GM12872 (cell line): ENCODE measurements at regions not wholly inside any gene's neighbourhood (a gene's known extent, or its start where the extent isn't known, plus 50 kb on each side); places are given as distances from the start of the nearest gene placed in this dataset.

Experiments
- CTCF ChIP-seq: IDR thresholded peaks from 3 replicates; pipeline ENCODE4 v1.5.1; 2011; ENCODE audit warnings: low read depth, mild to moderate bottlenecking, low read length, moderate library complexity; ENCODE audit not compliant: insufficient read depth

GRCh38 chr1:10910681-10911489 lies 101.6 kb upstream of the TARDBP start:
- no peak for TF ChIP-seq CTCF

DNA sequence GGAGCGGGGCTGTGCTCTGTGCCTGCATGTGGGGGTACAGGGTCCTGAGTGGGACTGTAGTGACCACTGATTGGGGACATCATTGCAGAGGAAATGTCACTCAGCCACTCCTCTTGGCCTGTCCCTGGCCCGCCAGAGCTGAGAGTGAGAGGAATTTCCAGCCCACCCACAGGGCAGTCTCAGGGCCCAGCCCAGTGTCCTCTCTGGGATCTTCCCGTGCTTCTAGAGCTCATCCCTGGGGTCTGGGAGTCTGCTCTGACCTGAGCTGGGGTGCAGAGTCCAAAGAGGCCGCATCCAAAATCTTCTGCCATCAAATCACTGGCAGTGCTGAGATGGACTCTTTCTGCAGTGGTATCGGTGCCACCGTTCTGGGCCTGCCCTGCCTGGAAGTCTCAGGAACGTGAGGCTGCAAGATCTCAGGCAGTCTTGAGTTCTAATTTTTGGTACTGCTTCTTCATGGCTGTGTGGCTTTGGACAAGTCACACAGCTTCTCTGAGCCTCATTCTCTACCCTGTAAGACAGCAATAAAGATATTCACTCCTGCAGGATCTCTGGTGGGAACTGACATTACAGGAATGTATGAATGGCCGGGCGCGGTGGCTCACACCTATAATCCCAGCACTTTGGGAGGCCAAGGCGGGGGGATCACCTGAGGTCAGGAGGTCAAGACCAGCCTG lies 100.8 kb upstream of the TARDBP start:
- TF ChIP-seq CTCF = no peak

DNA sequence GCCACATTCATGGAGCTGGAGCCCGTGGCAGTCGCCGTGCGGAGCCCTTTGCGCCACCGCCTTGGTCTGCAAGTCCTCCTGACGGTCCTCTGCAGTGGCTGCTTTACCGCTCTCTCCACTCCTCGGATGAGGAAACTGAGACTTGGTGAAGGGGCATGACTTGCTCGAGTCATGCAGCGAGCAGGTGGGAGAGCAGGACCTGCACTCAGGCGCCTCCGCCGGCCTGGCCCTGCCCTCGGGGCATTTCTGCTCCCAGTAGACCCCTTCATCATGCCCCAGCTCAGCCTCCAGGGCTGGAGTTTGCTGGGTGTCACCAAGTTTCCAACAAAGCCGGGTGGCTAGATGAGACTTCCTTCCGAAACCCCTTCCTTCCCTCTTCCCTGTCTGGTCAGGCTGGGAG lies 100.0 kb upstream of the TARDBP start:
- no peak for TF ChIP-seq CTCF

DNA sequence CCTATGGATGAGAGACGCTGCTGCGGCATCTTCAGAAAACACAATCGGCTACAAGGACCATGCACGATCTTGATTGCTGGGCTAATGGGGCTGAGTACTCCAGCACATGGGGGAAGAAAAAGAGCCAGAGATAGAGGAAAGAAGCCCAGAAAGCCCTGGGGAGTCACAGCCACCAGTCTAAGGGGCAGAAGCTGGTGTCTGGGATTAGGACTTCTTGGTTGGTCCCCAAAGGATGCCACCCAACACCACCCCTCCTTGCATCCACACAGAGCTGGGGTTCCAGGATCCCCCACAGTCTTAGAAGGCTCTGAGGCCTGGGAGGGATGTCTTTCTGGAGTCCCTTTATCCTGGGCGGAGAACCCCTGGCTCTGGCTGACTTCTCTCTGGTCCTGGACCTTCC lies 98.4 kb upstream of the TARDBP start:
- TF ChIP-seq CTCF = no peak

- TF ChIP-seq CTCF = no peak
These were observed 96.9 kb upstream of the TARDBP start for GRCh38 chr1:10915594-10915993.

DNA sequence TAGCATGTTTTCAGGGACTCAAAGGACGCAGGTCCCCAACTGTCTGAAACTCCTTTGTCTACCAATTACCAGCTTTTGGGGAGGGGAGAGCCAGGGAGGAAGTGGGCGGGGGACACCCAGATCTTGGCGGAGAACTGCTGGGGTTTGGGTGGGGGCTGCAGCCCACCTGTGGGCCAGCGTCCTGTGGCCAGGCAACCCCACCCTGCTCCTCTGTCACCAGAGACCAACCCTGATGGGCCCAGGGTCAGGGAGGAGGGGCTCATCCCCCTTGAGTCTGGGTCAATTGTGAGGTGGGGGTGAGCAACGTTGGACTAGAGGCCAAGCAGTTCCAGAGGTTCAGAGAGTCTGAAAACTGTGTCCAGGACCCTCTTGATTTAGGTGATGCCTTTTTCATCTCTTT lies 96.1 kb upstream of the TARDBP start:
- no peak for TF ChIP-seq CTCF

DNA sequence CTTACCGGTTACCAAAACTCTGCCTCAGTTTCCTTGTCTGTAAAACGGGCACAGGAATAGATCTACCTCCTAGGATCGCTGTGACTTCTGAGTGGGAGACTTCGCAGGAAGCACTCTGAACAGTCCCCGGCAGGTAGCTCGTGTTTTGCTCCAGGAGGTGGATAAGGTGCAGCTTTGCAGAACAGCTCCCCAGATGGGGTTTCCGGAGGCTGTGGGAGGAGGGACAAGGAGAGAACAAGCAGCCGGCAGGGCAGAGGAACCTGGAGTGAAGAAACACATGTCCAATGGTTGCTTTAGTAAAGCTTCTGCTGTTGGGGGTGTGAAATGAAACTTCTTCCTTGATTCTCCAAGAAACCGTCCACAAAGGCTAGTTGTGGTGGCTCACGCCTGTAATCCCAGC lies 95.5 kb upstream of the TARDBP start:
- no peak for TF ChIP-seq CTCF
